ENCODE measurements at regions not wholly inside any gene's neighbourhood (a gene's known extent, or its start where the extent isn't known, plus 50 kb on each side); places are given as distances from the start of the nearest gene placed in this dataset.

GRCh38 chr11:134521452-134522289, 109.6 kb upstream of the B3GAT1 start:
- DNase-seq (peak in 1 of 5 donors; percentile 37), FAIRE-seq (no peak)
- Histone ChIP-seq H3K27me3 (ENCODE audit: control insufficient read depth, insufficient read depth, low read length) (peaks cover 2% of the 10 kb centered on the region), H3K4me3 (ENCODE audit: low read length in 3 of 3) (peak overlapping the region in 1 of 3 donors; percentile 16), H3K4me1 (ENCODE audit: control insufficient read depth in 2 of 3, insufficient read depth in 2 of 3, low read depth in 1 of 3, low read length in 3 of 3) (no peaks in the 10 kb centered on the region), H3K36me3 (ENCODE audit: control insufficient read depth in 2 of 3, insufficient read depth in 3 of 3, low read length in 3 of 3) (no peaks in the 10 kb centered on the region), H3K9me3 (ENCODE audit: control insufficient read depth in 2 of 3, insufficient read depth in 1 of 3, low read length in 3 of 3) (no peaks in the 10 kb centered on the region), H3K9ac (ENCODE audit: low read length in 3 of 3) (no peak overlapping the region), H3K27ac (ENCODE audit: low read depth in 2 of 2, low read length in 2 of 2) (no peak overlapping the region)
- intact Hi-C loops (cut with DNase I), result no loop called here
- TF ChIP-seq, protein P1, sequence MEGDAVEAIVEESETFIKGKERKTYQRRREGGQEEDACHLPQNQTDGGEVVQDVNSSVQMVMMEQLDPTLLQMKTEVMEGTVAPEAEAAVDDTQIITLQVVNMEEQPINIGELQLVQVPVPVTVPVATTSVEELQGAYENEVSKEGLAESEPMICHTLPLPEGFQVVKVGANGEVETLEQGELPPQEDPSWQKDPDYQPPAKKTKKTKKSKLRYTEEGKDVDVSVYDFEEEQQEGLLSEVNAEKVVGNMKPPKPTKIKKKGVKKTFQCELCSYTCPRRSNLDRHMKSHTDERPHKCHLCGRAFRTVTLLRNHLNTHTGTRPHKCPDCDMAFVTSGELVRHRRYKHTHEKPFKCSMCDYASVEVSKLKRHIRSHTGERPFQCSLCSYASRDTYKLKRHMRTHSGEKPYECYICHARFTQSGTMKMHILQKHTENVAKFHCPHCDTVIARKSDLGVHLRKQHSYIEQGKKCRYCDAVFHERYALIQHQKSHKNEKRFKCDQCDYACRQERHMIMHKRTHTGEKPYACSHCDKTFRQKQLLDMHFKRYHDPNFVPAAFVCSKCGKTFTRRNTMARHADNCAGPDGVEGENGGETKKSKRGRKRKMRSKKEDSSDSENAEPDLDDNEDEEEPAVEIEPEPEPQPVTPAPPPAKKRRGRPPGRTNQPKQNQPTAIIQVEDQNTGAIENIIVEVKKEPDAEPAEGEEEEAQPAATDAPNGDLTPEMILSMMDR (IDR thresholded peaks at IDR 0.05; ENCODE audit: borderline replicate concordance, extremely low read depth, insufficient read depth), result no peak

DNA sequence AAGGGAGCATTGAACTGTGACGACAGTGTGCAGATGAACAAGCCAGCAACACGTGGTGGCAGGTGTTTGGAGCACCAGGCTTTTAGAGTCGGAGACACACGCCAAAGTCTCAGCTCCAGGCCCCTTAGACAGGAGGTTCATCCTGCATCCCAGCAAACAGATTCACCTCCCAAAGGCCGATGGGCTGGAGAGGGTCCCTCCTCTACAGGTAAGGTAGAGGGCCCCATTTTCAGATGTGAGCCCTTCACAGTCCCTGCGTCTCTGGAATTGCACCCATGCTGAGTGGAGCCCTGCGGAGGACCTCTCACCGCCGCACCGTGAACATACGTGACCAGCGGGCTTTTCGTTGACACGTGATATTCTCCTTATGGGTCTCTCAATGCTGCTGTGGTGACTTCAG, 109.0 kb upstream of the B3GAT1 start:
- TF ChIP-seq, protein P1 (IDR thresholded peaks at IDR 0.05; ENCODE audit: borderline replicate concordance, extremely low read depth, insufficient read depth), result no peak
- FAIRE-seq, result no peak
- DNase-seq, result peak in 1 of 5 donors; percentile 39
- Histone ChIP-seq H3K36me3 (ENCODE audit: control insufficient read depth in 2 of 3, insufficient read depth in 3 of 3, low read length in 3 of 3) (no peaks in the 10 kb centered on the region), H3K9ac (ENCODE audit: low read length in 3 of 3) (no peak overlapping the region), H3K4me3 (ENCODE audit: low read length in 3 of 3) (no peak overlapping the region), H3K27me3 (ENCODE audit: control insufficient read depth, insufficient read depth, low read length) (peaks cover 2% of the 10 kb centered on the region), H3K27ac (ENCODE audit: low read depth in 2 of 2, low read length in 2 of 2) (no peak overlapping the region), H3K9me3 (ENCODE audit: control insufficient read depth in 2 of 3, insufficient read depth in 1 of 3, low read length in 3 of 3) (no peaks in the 10 kb centered on the region), H3K4me1 (ENCODE audit: control insufficient read depth in 2 of 3, insufficient read depth in 2 of 3, low read depth in 1 of 3, low read length in 3 of 3) (no peaks in the 10 kb centered on the region)
- intact Hi-C loops (cut with DNase I), result no loop called here

DNA sequence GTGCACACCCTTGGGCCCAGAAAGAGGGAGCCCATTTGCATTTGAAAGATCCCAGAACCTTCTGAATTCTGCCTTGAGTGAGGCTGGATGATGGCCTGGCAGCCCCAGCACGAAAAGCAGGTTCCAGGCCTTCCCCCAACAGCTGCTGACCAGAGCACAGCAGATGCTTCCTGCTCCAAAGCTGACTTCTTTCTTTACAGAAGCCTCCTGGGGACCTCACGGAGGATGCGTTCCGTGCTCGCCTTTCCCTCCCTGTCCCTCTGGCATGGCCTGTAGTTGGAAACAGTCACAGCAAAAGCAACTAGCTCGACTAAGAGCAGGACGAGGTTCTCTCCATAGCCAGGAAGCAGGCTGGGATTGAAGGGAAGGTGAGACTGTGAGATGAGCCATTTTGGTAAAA, 107.7 kb upstream of the B3GAT1 start:
- Histone ChIP-seq H3K9ac (ENCODE audit: low read length in 3 of 3) (no peak overlapping the region), H3K9me3 (ENCODE audit: control insufficient read depth in 2 of 3, insufficient read depth in 1 of 3, low read length in 3 of 3) (no peaks in the 10 kb centered on the region), H3K27ac (ENCODE audit: low read depth in 2 of 2, low read length in 2 of 2) (no peak overlapping the region), H3K27me3 (ENCODE audit: control insufficient read depth, insufficient read depth, low read length) (peaks cover 2% of the 10 kb centered on the region), H3K36me3 (ENCODE audit: control insufficient read depth in 2 of 3, insufficient read depth in 3 of 3, low read length in 3 of 3) (no peaks in the 10 kb centered on the region), H3K4me3 (ENCODE audit: low read length in 3 of 3) (no peak overlapping the region), H3K4me1 (ENCODE audit: control insufficient read depth in 2 of 3, insufficient read depth in 2 of 3, low read depth in 1 of 3, low read length in 3 of 3) (no peaks in the 10 kb centered on the region)
- TF ChIP-seq, protein P1 (IDR thresholded peaks at IDR 0.05; ENCODE audit: borderline replicate concordance, extremely low read depth, insufficient read depth), result no peak
- DNase-seq, result peak in 1 of 5 donors; percentile 22
- intact Hi-C loops (cut with DNase I), result no loop called here
- no peak for FAIRE-seq
